GM18520 (cell line): ENCODE measurements at regions not wholly inside any gene's neighbourhood (a gene's known extent, or its start where the extent isn't known, plus 50 kb on each side); places are given as distances from the start of the nearest gene placed in this dataset.

Experiments
- ATAC-seq: cut with Tn5 transposase; IDR thresholded peaks from one replicate; pipeline ENCODE4 v1.9.1; 2021; ENCODE audit not compliant: unreplicated experiment

- ATAC-seq, result no peak
Measured at GRCh38 chr9:16092142-16093091, 539.6 kb downstream of the CCDC171 start.

DNA sequence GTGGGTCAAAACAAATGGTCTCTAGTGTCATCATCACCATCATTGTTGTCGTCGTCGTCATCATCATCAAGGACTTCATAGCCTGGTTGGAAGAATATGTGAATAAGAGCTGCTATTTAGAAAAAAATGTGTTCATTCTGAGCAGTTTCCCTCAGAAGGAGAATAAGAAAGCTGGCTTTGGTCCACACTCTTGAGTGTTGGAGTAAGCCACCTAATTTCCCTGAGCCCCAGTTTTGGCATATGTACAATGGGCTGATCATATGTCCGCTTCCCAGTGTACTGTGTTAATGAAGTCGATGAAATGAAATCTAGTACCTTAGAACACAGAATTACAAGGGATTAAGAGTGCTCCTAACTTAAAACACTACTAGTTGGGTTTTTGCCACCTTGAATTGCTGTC is 545.5 kb downstream of the CCDC171 start:
- no peak for ATAC-seq

- no peak for ATAC-seq
Measured at GRCh38 chr9:16099732-16100536, 547.1 kb downstream of the CCDC171 start.

GRCh38 chr9:16100537-16101091 is 547.8 kb downstream of the CCDC171 start:
- no peak for ATAC-seq

DNA sequence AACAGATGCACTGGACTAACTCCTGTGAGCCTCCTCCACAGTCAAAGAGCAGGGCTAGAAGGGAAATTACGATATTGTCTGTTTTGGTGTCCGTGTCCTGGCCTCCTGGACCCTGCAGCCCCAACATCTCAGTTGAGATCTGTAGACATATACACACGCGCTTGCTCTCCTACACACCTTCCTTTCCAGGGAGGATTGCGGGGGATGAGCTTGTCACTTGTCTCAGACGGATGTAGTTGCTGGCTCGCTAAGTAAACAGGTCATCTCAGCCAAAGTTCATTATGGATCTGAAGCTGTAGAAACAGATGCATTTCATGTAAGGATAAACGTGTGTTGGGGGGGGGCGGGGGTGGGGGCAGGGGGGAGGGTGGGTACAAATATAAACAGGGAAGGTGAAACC is 549.3 kb downstream of the CCDC171 start:
- no peak for ATAC-seq

GRCh38 chr9:16103620-16104397 is 551.0 kb downstream of the CCDC171 start:
- ATAC-seq, result no peak

DNA sequence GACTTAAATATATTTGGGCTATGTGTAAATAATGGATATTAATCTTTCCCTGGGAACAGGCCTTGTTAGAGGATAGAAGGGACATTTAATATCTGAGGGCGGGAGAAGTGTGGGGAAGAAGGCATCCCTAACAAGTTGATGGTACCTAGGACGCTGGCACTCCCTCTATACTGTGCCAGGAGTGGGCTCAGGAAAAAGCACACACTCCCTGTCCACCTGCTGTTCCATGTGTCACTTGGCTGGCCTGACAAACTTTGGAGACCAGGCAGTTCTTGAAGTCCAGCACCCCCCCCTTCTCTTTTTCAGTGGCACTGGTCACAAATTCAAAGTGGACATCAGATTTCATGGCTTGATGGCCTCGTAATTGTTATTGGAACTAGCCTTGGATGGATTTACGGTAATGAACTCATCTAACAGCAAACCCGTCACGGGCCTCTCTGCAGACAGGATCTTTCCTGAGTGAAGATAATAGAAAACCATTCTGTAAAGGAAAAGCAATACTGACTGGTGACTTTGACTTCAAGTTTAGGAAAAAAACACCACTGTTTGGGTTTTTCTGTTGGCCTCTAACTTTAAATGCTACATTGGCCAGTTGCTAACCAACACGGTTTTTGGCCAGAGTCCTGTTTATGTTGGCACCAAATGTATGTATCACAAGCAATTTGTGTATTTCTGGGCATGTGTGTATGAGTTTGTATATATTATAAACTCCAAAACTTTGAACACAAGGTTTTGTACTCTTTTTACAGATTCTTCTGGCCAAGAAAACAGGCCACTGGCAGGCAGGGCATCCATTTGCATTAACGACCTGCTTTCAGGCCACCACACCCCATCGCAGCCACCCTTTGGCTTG is 552.6 kb downstream of the CCDC171 start:
- ATAC-seq, result no peak

- ATAC-seq, result no peak
Measured at GRCh38 chr9:16106021-16106571, 553.3 kb downstream of the CCDC171 start.

- no peak for ATAC-seq
Measured at GRCh38 chr9:16112116-16112515, 559.3 kb downstream of the CCDC171 start.

DNA sequence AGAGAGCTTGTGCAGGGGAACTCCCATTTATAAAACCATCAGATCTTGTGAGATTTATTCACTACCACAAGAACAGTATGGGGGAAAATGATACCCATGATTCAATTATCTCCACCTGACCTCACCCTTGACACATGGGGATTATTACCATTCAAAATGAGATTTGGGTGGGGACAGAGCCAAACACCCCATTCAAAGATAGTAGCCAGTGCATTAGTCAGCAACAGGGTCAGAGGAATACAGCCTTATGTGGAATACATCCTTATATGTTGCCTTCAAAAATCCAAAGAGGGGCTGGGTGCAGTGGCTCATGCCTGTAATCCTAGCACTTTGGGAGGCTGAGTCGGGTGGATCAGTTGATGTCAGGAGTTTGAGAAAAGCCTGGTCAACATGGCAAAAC is 563.2 kb downstream of the CCDC171 start:
- ATAC-seq, result no peak

DNA sequence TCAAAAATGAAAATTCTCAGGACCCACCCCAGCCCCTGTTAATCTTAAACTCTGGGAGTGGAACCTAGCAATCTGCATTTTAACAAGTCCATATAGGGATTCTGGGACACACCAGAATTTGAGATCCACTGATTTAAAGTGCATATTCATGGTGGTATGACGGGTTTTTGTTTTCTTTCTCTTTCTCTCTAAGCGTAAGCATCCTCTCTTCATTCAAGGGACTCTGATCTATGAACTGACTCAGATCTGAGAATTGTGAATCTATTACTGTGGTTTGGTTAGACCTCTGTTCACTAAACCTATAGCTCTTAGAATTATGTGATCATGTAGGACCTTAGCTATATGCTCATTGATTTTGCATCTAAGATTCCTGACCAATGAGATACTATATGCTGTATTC is 565.2 kb downstream of the CCDC171 start:
- ATAC-seq, result no peak

DNA sequence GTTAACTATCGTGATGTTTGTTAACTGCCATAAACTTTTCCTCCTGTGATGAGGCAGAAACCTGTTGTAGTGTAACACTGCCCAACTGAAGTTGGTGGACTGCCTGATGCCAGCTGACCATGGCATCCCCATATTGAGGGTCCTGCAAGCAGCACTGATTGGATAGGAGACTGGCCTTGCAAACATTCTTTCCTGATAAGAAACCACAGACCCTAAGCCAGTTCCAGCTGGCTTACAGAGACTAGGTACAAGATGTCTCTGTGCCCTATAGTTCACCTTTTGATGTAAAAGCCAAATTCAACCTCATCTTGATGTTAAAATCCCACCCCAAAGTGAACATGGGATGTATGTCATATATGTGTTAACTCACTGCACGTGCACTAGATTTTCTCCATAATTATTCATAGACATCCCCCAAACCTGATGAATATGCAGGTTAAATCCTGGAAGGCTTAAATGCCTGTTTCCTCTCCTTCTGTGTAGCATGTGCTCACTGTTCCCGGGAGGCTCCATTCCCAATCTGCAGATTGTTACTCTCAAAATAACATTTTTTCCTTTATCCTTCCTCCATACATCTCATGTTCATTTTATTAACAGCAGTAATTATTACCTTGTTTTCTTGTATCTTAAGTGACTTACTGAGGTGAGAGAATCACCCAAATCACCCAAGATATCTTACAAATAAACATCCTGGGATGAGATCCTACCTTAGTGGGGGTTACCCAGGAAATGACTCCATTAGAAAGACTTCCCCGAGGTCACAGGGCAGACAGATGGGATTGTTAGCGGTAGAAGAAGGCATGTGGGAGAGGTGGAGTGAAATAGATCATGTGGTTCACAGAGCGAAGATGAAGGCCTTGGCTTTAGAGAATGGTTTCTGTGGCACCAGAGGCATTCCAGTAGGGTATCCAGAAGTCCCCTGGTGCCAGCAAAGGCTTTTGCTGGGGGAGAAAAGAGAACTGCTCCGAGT is 566.7 kb downstream of the CCDC171 start:
- ATAC-seq, result no peak

DNA sequence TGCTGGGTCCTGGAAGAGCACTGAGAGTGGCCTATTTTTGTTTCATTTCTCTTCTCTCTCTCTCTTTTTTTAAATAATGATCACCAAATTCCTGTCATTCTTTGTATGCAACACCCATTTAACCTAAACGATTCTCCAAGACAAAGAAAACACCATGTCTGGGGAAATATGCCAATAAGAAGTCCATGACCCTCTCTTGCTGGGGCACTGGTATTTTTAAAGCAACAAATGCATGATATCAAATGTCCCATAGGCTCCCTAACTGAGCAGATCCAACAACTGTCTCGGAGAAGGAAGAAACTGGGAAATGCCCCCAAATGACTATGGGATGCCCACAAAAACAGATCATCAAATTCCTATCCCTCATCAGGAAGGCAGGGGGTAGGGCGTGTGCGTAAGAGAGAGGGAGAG is 567.4 kb downstream of the CCDC171 start:
- ATAC-seq, result no peak

GRCh38 chr9:16120727-16121126 is 567.9 kb downstream of the CCDC171 start:
- ATAC-seq, result no peak

DNA sequence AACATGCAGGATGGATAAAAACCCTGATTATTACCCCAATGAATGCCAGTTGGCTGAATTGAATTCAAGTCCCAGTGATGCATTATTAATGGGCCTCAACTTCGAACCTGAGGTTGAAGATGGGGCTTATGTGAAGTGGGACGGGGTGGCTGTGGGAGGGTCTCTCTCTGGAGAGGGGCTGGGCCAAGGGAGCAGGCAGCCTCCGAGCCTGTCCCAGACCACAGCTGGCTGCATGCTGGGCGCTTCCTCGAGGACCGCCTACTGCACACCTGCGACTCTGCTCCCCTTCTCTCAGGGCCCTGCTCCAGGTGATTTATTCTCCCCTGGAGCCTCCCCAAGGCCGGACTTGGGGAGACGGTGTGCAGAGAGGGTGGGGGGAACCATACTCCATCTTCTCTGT is 568.3 kb downstream of the CCDC171 start:
- no peak for ATAC-seq

DNA sequence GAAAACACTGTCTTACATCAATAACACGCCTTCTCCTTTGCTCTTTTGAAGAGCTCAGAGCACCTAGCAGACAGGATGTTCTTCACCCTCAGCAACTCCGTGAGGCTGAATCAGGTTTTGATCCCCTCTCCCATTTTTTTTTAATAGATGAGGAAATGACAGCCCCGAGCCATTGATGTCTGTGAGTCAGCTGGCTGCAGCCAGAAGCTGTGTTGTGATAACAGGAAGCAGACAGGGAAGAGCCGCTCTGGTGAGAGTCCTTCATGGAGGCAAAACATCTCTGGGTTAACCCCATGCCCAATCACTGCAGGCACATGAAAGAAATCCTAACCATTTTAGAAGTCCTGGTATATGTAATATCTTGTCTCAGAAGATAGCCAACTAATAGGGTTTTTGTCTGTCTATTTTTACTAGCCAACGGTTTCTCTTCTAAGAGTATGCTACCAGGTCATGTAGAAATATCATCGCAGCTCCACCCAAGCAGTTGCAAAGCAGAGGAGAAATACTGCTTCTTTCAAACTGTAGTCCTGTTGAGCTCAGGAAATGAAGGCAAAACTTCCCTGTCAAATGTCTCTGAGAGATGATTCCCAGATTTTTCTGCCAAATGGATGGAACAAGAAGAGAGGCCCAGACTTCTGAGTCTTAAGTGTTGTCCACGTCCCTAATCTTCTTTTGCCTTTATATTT is 568.9 kb downstream of the CCDC171 start:
- no peak for ATAC-seq

- no peak for ATAC-seq
Measured at GRCh38 chr9:16125629-16126028, 572.8 kb downstream of the CCDC171 start.

DNA sequence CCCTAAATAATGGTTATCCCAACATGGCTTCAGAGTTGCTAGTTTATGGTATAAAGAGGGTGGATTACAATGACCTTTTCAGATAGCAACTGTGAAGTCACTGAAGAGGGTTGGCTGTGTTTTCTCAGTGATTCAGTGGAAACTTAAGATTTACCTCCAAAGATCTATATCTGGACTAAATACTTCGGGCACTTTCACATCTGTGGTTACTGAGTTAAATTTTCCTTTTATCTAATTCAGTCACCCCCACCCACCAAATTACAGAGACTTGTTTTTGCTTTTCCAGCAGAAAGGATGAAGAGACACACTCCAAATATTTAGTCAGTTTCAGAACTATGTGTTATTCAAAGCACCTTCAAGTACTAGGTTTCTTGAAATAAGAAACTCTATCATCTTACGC is 573.2 kb downstream of the CCDC171 start:
- no peak for ATAC-seq
